Activated CD8-positive, alpha-beta T cell treated with anti-CD3 and anti-CD28 coated beads for 36 hours (primary cell): ENCODE measurements at regions not wholly inside any gene's neighbourhood (a gene's known extent, or its start where the extent isn't known, plus 50 kb on each side); places are given as distances from the start of the nearest gene placed in this dataset.

ENCODE experiments used
- ATAC-seq: fragments of 200-7000 bp; cut with Tn5 transposase; one replicate; pipeline ENCODE4 v1.10.0; 2021; ENCODE audit warnings: mild to moderate bottlenecking, moderate library complexity
- CTCF ChIA-PET: fragments of 350-600 bp; sonication (Branson Sonifier 250); formaldehyde crosslinking; loops from one replicate; lab custom pipeline; 2021; ENCODE audit warnings: antibody characterized with exemption; lab: Charles Lee
- POLR2A ChIA-PET: fragments of 350-600 bp; sonication (Branson Sonifier 250); formaldehyde crosslinking; loops from one replicate; lab custom pipeline; 2021; ENCODE audit warnings: antibody characterized with exemption; lab: Charles Lee
- DNase-seq: peaks from one replicate; pipeline ENCODE4 v3.0.0-alpha.2; 2020
- H3K27ac Mint-ChIP-seq: one replicate; pipeline ENCODE4 v1.8.0; 2021; ENCODE audit warnings: mild to moderate bottlenecking, mixed read lengths
- H3K27me3 Mint-ChIP-seq: one replicate; pipeline ENCODE4 v1.8.0; 2021; ENCODE audit warnings: mixed read lengths
- H3K36me3 Mint-ChIP-seq: one replicate; pipeline ENCODE4 v1.8.0; 2021; ENCODE audit warnings: low read depth, mixed read lengths
- H3K4me1 Mint-ChIP-seq: one replicate; pipeline ENCODE4 v1.8.0; 2021; ENCODE audit warnings: low read depth, mixed read lengths
- H3K4me3 Mint-ChIP-seq: one replicate; pipeline ENCODE4 v1.8.0; 2021; ENCODE audit warnings: mild to moderate bottlenecking, moderate library complexity, mixed read lengths
- H3K9me3 Mint-ChIP-seq: one replicate; pipeline ENCODE4 v1.8.0; 2021; ENCODE audit warnings: mixed read lengths
- intact Hi-C: fragments of 100-400 bp; cut with micrococcal nuclease; formaldehyde crosslinking; loops from one replicate; pipeline ENCODE4 v1.10.0; 2022
- TF ChIP-seq, protein P1 (sequence below): fragments of 200-600 bp; IDR thresholded peaks from one replicate; pipeline ENCODE4 v1.8.0; 2022; ENCODE audit warnings: antibody characterized with exemption, mild to moderate bottlenecking

DNA sequence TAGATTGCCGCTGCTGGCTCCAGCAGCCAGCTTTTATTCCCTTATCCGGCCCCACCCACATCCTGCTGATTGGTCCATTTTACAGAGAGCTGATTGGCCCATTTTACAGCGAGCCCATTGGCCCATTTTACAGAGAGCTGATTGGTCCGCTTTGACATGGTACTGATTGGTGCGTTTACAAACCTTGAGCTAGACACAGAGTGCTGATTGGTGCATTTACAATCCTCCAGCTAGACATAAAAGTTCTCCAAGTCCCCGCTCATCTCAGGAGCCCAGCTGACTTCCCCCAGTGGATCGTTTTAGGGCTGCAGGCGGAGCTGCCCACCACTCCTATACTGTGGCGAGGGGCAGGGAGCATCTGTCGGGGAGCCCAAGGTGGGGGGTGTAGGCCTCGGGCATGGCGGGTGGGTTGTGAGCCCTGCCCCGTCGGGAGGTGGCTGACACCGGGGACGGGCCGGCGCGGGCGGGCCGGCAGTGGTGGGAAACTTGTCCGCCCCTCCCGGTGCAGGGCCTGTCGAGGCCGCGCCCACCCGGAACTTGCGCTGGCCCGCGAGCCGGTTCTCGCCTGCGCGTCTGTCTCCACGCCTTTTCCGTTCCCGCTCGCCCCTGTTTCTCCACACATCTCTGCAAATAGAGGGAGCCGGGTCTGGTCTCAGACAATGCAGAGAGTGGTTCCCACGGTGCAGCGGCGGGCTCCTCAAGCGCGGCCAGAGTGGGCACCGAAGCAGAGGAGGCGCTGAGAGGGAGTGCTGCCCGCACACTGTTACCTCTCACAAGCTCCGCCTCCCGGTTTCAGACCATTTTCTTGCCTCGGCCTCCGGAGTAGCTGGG lies 86.1 kb upstream of the STMND1 start:
- peaks cover 14% of the 10 kb centered on the region for H3K4me1 Mint-ChIP-seq
- CTCF ChIA-PET: interaction anchor here (2.1 kb wide), 1 partner anchor 14 kb away, joined by 5 read pairs; no protein-coding TSS in a partner anchor
- no peaks in the 10 kb centered on the region for H3K36me3 Mint-ChIP-seq
- POLR2A ChIA-PET: interaction anchor here (0.6 kb wide), 1 partner anchor 318 kb away, joined by 3 read pairs; no protein-coding TSS in a partner anchor
- H3K27ac Mint-ChIP-seq: peak overlapping the region; percentile 39
- peak; percentile 48 for DNase-seq
- ATAC-seq: peak; percentile 65
- H3K4me3 Mint-ChIP-seq: peak overlapping the region; percentile 69
- intact Hi-C loops: no loop called here
- H3K9me3 Mint-ChIP-seq: peaks cover under 1% of the 10 kb centered on the region
- TF ChIP-seq, protein P1, sequence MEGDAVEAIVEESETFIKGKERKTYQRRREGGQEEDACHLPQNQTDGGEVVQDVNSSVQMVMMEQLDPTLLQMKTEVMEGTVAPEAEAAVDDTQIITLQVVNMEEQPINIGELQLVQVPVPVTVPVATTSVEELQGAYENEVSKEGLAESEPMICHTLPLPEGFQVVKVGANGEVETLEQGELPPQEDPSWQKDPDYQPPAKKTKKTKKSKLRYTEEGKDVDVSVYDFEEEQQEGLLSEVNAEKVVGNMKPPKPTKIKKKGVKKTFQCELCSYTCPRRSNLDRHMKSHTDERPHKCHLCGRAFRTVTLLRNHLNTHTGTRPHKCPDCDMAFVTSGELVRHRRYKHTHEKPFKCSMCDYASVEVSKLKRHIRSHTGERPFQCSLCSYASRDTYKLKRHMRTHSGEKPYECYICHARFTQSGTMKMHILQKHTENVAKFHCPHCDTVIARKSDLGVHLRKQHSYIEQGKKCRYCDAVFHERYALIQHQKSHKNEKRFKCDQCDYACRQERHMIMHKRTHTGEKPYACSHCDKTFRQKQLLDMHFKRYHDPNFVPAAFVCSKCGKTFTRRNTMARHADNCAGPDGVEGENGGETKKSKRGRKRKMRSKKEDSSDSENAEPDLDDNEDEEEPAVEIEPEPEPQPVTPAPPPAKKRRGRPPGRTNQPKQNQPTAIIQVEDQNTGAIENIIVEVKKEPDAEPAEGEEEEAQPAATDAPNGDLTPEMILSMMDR: no peak
- H3K27me3 Mint-ChIP-seq: peaks cover 22% of the 10 kb centered on the region

DNA sequence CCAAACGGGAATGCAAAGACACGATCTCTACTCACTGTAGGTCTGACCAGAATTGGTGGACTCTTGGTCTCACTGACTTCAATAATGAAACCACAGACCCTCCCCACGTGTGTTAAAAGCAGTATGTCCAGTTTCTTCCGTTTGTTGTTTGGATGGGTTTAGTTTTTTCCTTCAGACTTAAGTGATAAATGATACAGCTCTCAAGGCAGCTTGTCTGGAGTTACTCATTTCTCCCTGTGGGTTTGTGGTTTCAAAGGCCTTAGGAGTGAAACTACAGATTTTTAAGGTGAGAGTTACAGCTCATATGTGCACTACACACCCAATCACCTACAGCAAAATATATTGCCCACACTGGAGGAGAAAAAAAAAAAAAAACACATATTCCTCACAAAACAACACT lies 86.7 kb upstream of the STMND1 start:
- H3K4me3 Mint-ChIP-seq: peak overlapping the region; percentile 29
- intact Hi-C loops: no loop called here
- H3K9me3 Mint-ChIP-seq: peaks cover 3% of the 10 kb centered on the region
- DNase-seq (peak; percentile 50), ATAC-seq (peak; percentile 83)
- H3K4me1 Mint-ChIP-seq: peaks cover 14% of the 10 kb centered on the region
- TF ChIP-seq, protein P1: no peak
- peaks cover 25% of the 10 kb centered on the region for H3K27me3 Mint-ChIP-seq
- POLR2A ChIA-PET: interaction anchor here (0.6 kb wide), 1 partner anchor 318 kb away, joined by 3 read pairs; no protein-coding TSS in a partner anchor
- no peaks in the 10 kb centered on the region for H3K36me3 Mint-ChIP-seq
- CTCF ChIA-PET: interaction anchor here (2.1 kb wide), 1 partner anchor 13 kb away, joined by 5 read pairs; no protein-coding TSS in a partner anchor
- peak overlapping the region; percentile 39 for H3K27ac Mint-ChIP-seq

DNA sequence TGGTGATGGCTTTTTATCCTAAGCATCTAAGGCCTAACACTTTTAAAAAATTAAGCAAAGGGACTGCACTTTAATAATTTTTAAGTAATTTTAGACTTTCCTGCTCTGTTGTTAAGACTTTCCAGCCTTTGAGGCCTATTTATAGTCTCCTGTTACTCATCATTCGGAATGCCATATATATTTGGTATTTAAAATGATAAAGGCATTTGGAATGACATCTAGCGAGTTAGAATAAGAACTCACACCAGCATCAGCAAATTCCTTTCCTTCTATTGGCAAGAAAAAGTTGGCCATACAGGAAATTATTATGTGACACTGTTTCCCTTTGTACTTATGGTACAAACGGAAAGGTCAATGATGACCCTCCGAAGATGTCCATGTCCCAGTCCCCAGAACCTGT lies 88.1 kb upstream of the STMND1 start:
- ChIA-PET CTCF (interaction anchor here (2.1 kb wide), 1 partner anchor 12 kb away, joined by 5 read pairs; no protein-coding TSS in a partner anchor), POLR2A (no interaction called here)
- intact Hi-C loops: no loop called here

DNA sequence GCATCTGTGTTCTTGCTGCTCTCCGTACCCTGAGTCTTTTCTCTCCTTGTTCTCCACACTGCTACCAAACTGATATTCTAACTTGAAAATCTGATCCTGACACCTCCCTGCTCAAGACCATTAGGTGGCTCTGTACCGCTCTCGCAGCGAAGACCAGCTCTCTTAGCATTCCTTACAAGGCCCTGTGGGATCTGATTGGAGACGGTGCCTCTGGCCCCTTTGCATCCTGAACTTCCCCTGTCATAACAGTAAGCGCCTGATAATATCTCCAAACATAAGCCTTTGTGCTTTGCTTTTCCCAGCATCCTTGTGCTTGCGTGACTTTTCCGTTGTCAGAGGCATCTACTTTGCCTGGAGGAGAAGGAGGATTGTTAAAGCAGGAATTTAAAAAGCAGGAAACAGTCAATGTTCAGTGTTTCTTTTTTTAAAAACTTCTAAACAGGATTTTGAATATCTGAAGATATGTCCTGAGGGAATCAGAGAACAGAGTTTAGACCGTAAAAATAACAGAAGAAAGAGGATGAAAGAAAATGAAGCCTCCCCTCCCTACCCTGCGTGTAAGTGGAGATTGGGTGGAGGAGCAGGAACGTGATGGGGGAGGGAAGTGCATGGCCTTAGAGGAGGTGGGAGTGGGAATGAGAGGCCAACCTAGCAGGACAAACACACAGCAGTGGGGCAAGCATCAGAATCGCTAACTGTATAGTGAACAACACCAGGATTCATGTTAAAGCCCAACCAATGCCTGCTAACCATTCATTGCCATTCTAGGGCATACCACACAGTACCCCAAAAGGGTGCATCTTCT lies 89.2 kb upstream of the STMND1 start:
- CTCF ChIA-PET: interaction anchor here (1.2 kb wide), 1 partner anchor 242 kb away, joined by 3 read pairs; no protein-coding TSS in a partner anchor
- Mint-ChIP-seq H3K27ac (no peak overlapping the region), H3K27me3 (peaks cover 28% of the 10 kb centered on the region), H3K9me3 (peaks cover 3% of the 10 kb centered on the region), H3K4me1 (peaks cover 19% of the 10 kb centered on the region), H3K4me3 (no peak overlapping the region), H3K36me3 (no peaks in the 10 kb centered on the region)
- DNase-seq (no peak), ATAC-seq (no peak)
- POLR2A ChIA-PET: no interaction called here
- TF ChIP-seq, protein P1: no peak
- intact Hi-C loops: no loop called here

More for the DNA sequence above, 88.1 kb upstream of the STMND1 start:
- DNase-seq (no peak), ATAC-seq (no peak)
- Mint-ChIP-seq H3K4me1 (peaks cover 14% of the 10 kb centered on the region), H3K36me3 (no peaks in the 10 kb centered on the region), H3K4me3 (no peak overlapping the region), H3K27ac (no peak overlapping the region), H3K9me3 (peaks cover 3% of the 10 kb centered on the region), H3K27me3 (peaks cover 25% of the 10 kb centered on the region)
- TF ChIP-seq, protein P1: no peak
